Calu3 (cell line): ENCODE measurements at regions not wholly inside any gene's neighbourhood (a gene's known extent, or its start where the extent isn't known, plus 50 kb on each side); places are given as distances from the start of the nearest gene placed in this dataset.

Experiments used
- BruUV-seq: library from RNA; stranded (reverse); fragments of 400-500 nt; replicated peaks from 2 replicates; lab custom pipeline; 2021; lab: Mats Ljungman, UMichigan
- CTCF ChIA-PET: fragments of 300-600 bp; sonication (Branson Sonifier 250); formaldehyde crosslinking; loops from one replicate; lab custom pipeline; 2022; ENCODE audit warnings: antibody characterized with exemption; lab: Charles Lee
- DNase-seq: peaks from one replicate; pipeline ENCODE4 v3.0.0; 2022
- H3K27ac Mint-ChIP-seq: one replicate; pipeline ENCODE4 v1.8.0; 2022; ENCODE audit warnings: mixed read lengths; ENCODE audit not compliant: unreplicated experiment
- H3K27me3 Mint-ChIP-seq: one replicate; pipeline ENCODE4 v1.8.0; 2022; ENCODE audit warnings: mixed read lengths; ENCODE audit not compliant: unreplicated experiment
- H3K36me3 Mint-ChIP-seq: one replicate; pipeline ENCODE4 v1.8.0; 2022; ENCODE audit warnings: mild to moderate bottlenecking, moderate library complexity, mixed read lengths; ENCODE audit not compliant: insufficient read depth, unreplicated experiment
- H3K4me1 Mint-ChIP-seq: one replicate; pipeline ENCODE4 v1.8.0; 2022; ENCODE audit warnings: mild to moderate bottlenecking, low read depth, mixed read lengths; ENCODE audit not compliant: unreplicated experiment
- H3K4me3 Mint-ChIP-seq: one replicate; pipeline ENCODE4 v1.8.0; 2022; ENCODE audit warnings: mild to moderate bottlenecking, low read depth, moderate library complexity, mixed read lengths; ENCODE audit not compliant: unreplicated experiment
- H3K9me3 Mint-ChIP-seq: one replicate; pipeline ENCODE4 v1.8.0; 2022; ENCODE audit warnings: low read depth, mixed read lengths; ENCODE audit not compliant: unreplicated experiment
- intact Hi-C: fragments of 100-400 bp; cut with micrococcal nuclease; formaldehyde crosslinking; loops from one replicate; pipeline ENCODE4 v1.10.0; 2022; ENCODE audit not compliant: unreplicated experiment
- TF ChIP-seq, protein P1 (sequence below): fragments of 200-600 bp; IDR thresholded peaks from one replicate; pipeline ENCODE4 v1.8.0; 2022; ENCODE audit warnings: antibody characterized with exemption; ENCODE audit not compliant: unreplicated experiment

DNA sequence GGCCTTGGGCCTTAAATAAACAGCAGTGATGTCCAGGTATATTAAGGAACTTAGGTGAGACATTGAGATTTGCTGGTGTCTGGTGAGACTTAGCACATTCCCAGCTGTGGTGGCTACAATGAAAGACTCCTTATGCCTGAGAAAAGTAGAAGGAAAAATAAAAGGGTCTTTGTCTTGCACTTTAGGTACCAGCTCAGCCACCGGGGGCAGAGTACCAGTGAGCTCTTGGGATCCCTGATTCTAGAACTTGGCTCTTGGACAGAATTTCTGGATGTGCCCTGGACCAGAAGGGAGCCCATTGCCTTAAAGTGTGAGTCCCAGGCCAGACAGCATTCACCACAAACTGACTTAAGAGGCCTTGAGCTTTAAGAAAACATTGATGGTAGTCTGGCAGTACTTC is 1038.7 kb downstream of the SORCS3 start:
- H3K9me3 Mint-ChIP-seq = peaks cover 14% of the 10 kb centered on the region
- TF ChIP-seq, protein P1, sequence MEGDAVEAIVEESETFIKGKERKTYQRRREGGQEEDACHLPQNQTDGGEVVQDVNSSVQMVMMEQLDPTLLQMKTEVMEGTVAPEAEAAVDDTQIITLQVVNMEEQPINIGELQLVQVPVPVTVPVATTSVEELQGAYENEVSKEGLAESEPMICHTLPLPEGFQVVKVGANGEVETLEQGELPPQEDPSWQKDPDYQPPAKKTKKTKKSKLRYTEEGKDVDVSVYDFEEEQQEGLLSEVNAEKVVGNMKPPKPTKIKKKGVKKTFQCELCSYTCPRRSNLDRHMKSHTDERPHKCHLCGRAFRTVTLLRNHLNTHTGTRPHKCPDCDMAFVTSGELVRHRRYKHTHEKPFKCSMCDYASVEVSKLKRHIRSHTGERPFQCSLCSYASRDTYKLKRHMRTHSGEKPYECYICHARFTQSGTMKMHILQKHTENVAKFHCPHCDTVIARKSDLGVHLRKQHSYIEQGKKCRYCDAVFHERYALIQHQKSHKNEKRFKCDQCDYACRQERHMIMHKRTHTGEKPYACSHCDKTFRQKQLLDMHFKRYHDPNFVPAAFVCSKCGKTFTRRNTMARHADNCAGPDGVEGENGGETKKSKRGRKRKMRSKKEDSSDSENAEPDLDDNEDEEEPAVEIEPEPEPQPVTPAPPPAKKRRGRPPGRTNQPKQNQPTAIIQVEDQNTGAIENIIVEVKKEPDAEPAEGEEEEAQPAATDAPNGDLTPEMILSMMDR = no peak
- no peaks in the 10 kb centered on the region for H3K4me1 Mint-ChIP-seq
- no TSS peak for BruUV-seq
- no peak for DNase-seq
- no peaks in the 10 kb centered on the region for H3K27me3 Mint-ChIP-seq
- H3K36me3 Mint-ChIP-seq = no peaks in the 10 kb centered on the region
- CTCF ChIA-PET = no interaction called here
- intact Hi-C loops = no loop called here
- H3K4me3 Mint-ChIP-seq = no peak overlapping the region
- H3K27ac Mint-ChIP-seq = no peak overlapping the region

DNA sequence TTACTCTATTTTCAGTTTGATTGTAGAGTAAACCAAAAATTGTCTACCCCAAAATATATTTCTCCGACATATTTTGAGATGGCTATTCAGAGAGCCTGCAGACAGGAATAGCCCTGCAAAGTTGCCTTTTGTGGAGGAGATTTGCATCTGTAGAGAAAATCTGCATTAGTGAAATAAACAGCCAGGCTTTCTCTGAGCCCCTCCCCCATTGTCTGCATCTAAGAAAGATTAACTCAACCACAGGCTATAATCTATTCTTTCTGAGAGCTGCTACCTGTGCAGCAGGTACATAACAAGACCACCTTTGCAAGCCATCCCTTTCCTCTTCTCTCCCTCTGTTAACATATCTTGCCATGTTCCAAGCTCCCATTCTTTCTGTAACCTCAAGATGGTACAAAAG is 1034.2 kb downstream of the SORCS3 start:
- no peaks in the 10 kb centered on the region for H3K4me1 Mint-ChIP-seq
- H3K27me3 Mint-ChIP-seq = no peaks in the 10 kb centered on the region
- no peaks in the 10 kb centered on the region for H3K36me3 Mint-ChIP-seq
- CTCF ChIA-PET = no interaction called here
- no TSS peak for BruUV-seq
- no peak overlapping the region for H3K27ac Mint-ChIP-seq
- TF ChIP-seq, protein P1 = no peak
- H3K4me3 Mint-ChIP-seq = no peak overlapping the region
- intact Hi-C loops = no loop called here
- DNase-seq = no peak
- peaks cover 11% of the 10 kb centered on the region for H3K9me3 Mint-ChIP-seq

DNA sequence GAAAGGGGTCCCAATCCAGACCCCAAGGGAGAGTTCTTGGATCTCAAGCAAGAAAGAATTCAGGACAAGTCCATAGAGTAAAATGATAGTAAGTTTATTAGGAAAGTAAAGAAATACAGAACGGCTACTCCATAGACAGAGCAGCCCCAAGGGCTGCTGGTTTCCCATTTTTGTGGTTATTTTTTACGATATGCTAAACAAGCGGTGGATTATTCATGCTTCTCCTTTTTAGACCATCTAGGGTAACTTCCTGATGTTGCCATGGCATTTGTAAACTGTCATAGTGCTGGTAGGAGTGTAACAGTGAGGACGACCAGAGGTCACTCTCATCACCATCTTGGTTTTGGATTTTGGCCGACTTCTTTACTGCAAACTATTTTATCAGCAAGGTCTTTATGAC is 1033.4 kb downstream of the SORCS3 start:
- TF ChIP-seq, protein P1 = no peak
- CTCF ChIA-PET = no interaction called here
- H3K36me3 Mint-ChIP-seq = no peaks in the 10 kb centered on the region
- peaks cover 11% of the 10 kb centered on the region for H3K9me3 Mint-ChIP-seq
- H3K4me3 Mint-ChIP-seq = no peak overlapping the region
- H3K27ac Mint-ChIP-seq = no peak overlapping the region
- BruUV-seq = no TSS peak
- no peak for DNase-seq
- no peaks in the 10 kb centered on the region for H3K27me3 Mint-ChIP-seq
- H3K4me1 Mint-ChIP-seq = no peaks in the 10 kb centered on the region
- intact Hi-C loops = no loop called here

DNA sequence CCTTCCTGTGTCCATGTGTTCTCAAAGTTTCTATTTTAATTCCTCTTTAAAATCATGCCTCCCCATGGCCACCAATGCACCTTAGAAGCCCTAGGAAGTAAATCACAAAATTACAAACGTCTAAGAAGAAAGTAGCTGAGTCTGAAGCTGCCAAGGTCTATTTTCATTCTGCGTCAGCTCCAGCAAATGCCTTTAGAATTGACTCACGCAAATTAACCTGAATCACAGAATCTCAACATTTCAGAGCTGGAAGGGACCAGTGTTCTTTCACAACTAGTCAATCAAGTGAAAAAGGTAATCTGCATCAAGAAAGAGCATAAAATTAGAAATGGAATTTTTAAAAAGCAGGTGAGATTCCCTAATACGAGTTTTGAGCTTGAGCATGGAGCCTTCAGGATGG is 1017.6 kb downstream of the SORCS3 start:
- TF ChIP-seq, protein P1 = no peak

DNA sequence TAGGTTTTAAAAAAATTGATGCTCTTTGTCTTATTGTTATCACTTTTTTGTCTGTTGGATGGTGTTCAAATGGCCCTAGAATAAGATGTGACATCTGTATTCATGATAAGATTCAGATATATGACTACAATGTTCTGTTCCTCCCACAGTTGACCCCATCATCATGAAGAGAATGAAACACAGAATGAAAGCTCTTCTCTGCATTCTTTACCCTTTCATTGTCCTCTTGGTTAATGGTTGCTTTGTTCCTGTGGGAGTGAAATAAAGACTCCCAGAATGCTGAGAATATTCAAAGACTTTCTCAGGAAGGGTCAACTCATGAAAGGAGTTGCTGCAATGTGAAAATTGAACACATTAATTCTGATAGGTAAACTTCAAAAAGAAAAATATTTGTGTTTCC is 1015.8 kb downstream of the SORCS3 start:
- Mint-ChIP-seq H3K27ac (no peak overlapping the region), H3K9me3 (peaks cover 9% of the 10 kb centered on the region), H3K4me1 (no peaks in the 10 kb centered on the region), H3K36me3 (no peaks in the 10 kb centered on the region), H3K27me3 (no peaks in the 10 kb centered on the region), H3K4me3 (no peak overlapping the region)
- intact Hi-C loops = no loop called here
- no TSS peak for BruUV-seq
- no peak for DNase-seq
- CTCF ChIA-PET = no interaction called here
- TF ChIP-seq, protein P1 = no peak

More for the DNA sequence above, 1017.6 kb downstream of the SORCS3 start:
- Mint-ChIP-seq H3K9me3 (peaks cover 11% of the 10 kb centered on the region), H3K27me3 (no peaks in the 10 kb centered on the region), H3K36me3 (no peaks in the 10 kb centered on the region), H3K27ac (no peak overlapping the region), H3K4me3 (no peak overlapping the region), H3K4me1 (no peaks in the 10 kb centered on the region)
- no peak for DNase-seq
- intact Hi-C loops = no loop called here
- CTCF ChIA-PET = no interaction called here
- no TSS peak for BruUV-seq
